Adipocyte (in vitro differentiated cells): ENCODE measurements at regions not wholly inside any gene's neighbourhood (a gene's known extent, or its start where the extent isn't known, plus 50 kb on each side); places are given as distances from the start of the nearest gene placed in this dataset.

Experiments used
- DNase-seq: peaks from one replicate; pipeline ENCODE4 v3.0.0-alpha.2; 2015; ENCODE audit warnings: low read depth
- H3K27me3 ChIP-seq: replicated peaks from 2 replicates; pipeline ENCODE4 v1.7.0; 2013; ENCODE audit warnings: mild to moderate bottlenecking, low read length, moderate library complexity; ENCODE audit not compliant: control insufficient read depth, insufficient read depth
- H3K36me3 ChIP-seq: 2 replicates; pipeline ENCODE4 v1.7.0; 2013; ENCODE audit warnings: low read length, mild to moderate bottlenecking, moderate library complexity; ENCODE audit not compliant: control insufficient read depth, insufficient read depth, severe bottlenecking
- H3K4me1 ChIP-seq: 2 replicates; pipeline ENCODE4 v1.7.0; 2013; ENCODE audit warnings: mild to moderate bottlenecking, low read length, moderate library complexity; ENCODE audit not compliant: control insufficient read depth, insufficient read depth
- H3K4me3 ChIP-seq: 2 replicates; pipeline ENCODE4 v1.7.0; 2013; ENCODE audit warnings: mild to moderate bottlenecking, low read length, moderate library complexity
- H3K9ac ChIP-seq: 2 replicates; pipeline ENCODE4 v1.7.0; 2013; ENCODE audit warnings: mild to moderate bottlenecking, low read length, moderate library complexity
- H3K9me3 ChIP-seq: 2 replicates; pipeline ENCODE4 v1.7.0; 2013; ENCODE audit warnings: mild to moderate bottlenecking, low read length, moderate library complexity; ENCODE audit not compliant: control insufficient read depth

GRCh38 chr11:69388661-69389060 lies 92.8 kb upstream of the LINC01488 start:
- Histone ChIP-seq H3K36me3 (no peaks in the 10 kb centered on the region), H3K4me3 (no peak overlapping the region)

GRCh38 chr11:69390561-69390960 lies 90.9 kb upstream of the LINC01488 start:
- DNase-seq = no peak
- no peaks in the 10 kb centered on the region for H3K4me1 ChIP-seq
- H3K9me3 ChIP-seq = peaks cover 21% of the 10 kb centered on the region
- H3K9ac ChIP-seq = no peak overlapping the region
- peaks cover 4% of the 10 kb centered on the region for H3K27me3 ChIP-seq
- no peaks in the 10 kb centered on the region for H3K36me3 ChIP-seq
- no peak overlapping the region for H3K4me3 ChIP-seq

More at GRCh38 chr11:69388661-69389060, 92.8 kb upstream of the LINC01488 start:
- Histone ChIP-seq H3K27me3 (peaks cover 4% of the 10 kb centered on the region), H3K9ac (no peak overlapping the region), H3K4me1 (no peaks in the 10 kb centered on the region), H3K9me3 (peaks cover 21% of the 10 kb centered on the region)
- DNase-seq = no peak

GRCh38 chr11:69391192-69392103 lies 90.0 kb upstream of the LINC01488 start:
- no peak for DNase-seq
- no peak overlapping the region for H3K4me3 ChIP-seq
- H3K9me3 ChIP-seq = peaks cover 21% of the 10 kb centered on the region

GRCh38 chr11:69392104-69392653 lies 89.3 kb upstream of the LINC01488 start:
- DNase-seq = no peak
- no peak overlapping the region for H3K4me3 ChIP-seq
- no peaks in the 10 kb centered on the region for H3K4me1 ChIP-seq
- peaks cover 21% of the 10 kb centered on the region for H3K9me3 ChIP-seq
- peaks cover 4% of the 10 kb centered on the region for H3K27me3 ChIP-seq
- no peaks in the 10 kb centered on the region for H3K36me3 ChIP-seq
- no peak overlapping the region for H3K9ac ChIP-seq

More at GRCh38 chr11:69391192-69392103, 90.0 kb upstream of the LINC01488 start:
- Histone ChIP-seq H3K27me3 (peaks cover 4% of the 10 kb centered on the region), H3K36me3 (no peaks in the 10 kb centered on the region), H3K9ac (no peak overlapping the region), H3K4me1 (no peaks in the 10 kb centered on the region)

- Histone ChIP-seq H3K27me3 (peaks cover 4% of the 10 kb centered on the region), H3K36me3 (no peaks in the 10 kb centered on the region), H3K9ac (no peak overlapping the region), H3K9me3 (peaks cover 12% of the 10 kb centered on the region), H3K4me1 (no peaks in the 10 kb centered on the region), H3K4me3 (no peak overlapping the region)
- DNase-seq = no peak
Measured at GRCh38 chr11:69393178-69393832, 88.2 kb upstream of the LINC01488 start.

GRCh38 chr11:69393865-69394233 lies 87.6 kb upstream of the LINC01488 start:
- Histone ChIP-seq H3K27me3 (peaks cover 4% of the 10 kb centered on the region), H3K9ac (no peak overlapping the region), H3K9me3 (peaks cover 6% of the 10 kb centered on the region), H3K4me3 (no peak overlapping the region), H3K36me3 (no peaks in the 10 kb centered on the region), H3K4me1 (peaks cover under 1% of the 10 kb centered on the region)
- no peak for DNase-seq

GRCh38 chr11:69394234-69394868 lies 87.1 kb upstream of the LINC01488 start:
- Histone ChIP-seq H3K9me3 (peaks cover 1% of the 10 kb centered on the region), H3K4me1 (peaks cover 3% of the 10 kb centered on the region), H3K4me3 (no peak overlapping the region), H3K9ac (no peak overlapping the region), H3K36me3 (no peaks in the 10 kb centered on the region), H3K27me3 (peaks cover 4% of the 10 kb centered on the region)
- DNase-seq = no peak

- Histone ChIP-seq H3K4me3 (no peak overlapping the region), H3K36me3 (no peaks in the 10 kb centered on the region), H3K9ac (no peak overlapping the region), H3K4me1 (peaks cover 3% of the 10 kb centered on the region), H3K27me3 (peaks cover 4% of the 10 kb centered on the region), H3K9me3 (no peaks in the 10 kb centered on the region)
- DNase-seq = no peak
Measured at GRCh38 chr11:69394869-69395246, 86.6 kb upstream of the LINC01488 start.

GRCh38 chr11:69395287-69395686 lies 86.2 kb upstream of the LINC01488 start:
- Histone ChIP-seq H3K36me3 (no peaks in the 10 kb centered on the region), H3K9ac (no peak overlapping the region), H3K4me1 (peaks cover 3% of the 10 kb centered on the region), H3K9me3 (peaks cover 3% of the 10 kb centered on the region), H3K4me3 (no peak overlapping the region), H3K27me3 (peaks cover 4% of the 10 kb centered on the region)
- no peak for DNase-seq

GRCh38 chr11:69396051-69396947 lies 85.2 kb upstream of the LINC01488 start:
- peaks cover 3% of the 10 kb centered on the region for H3K9me3 ChIP-seq
- H3K9ac ChIP-seq = no peak overlapping the region

More at GRCh38 chr11:69396051-69396947, 85.2 kb upstream of the LINC01488 start:
- no peaks in the 10 kb centered on the region for H3K36me3 ChIP-seq
- H3K27me3 ChIP-seq = peaks cover 4% of the 10 kb centered on the region
- no peak for DNase-seq
- H3K4me1 ChIP-seq = peaks cover 3% of the 10 kb centered on the region
- H3K4me3 ChIP-seq = no peak overlapping the region
